Trophoblast cell (in vitro differentiated cells and primary cell): ENCODE measurements at regions not wholly inside any gene's neighbourhood (a gene's known extent, or its start where the extent isn't known, plus 50 kb on each side); places are given as distances from the start of the nearest gene placed in this dataset.

Experiments
- DNase-seq, 2 donors: peaks; one replicate each; pipeline ENCODE4 v3.0.0-alpha.2; 2016
- H2AFZ ChIP-seq: 2 replicates; pipeline ENCODE4 v1.6.1; 2013; ENCODE audit warnings: low read length, moderate library complexity, mild to moderate bottlenecking; ENCODE audit not compliant: insufficient read depth, poor library complexity
- H2AK5ac ChIP-seq: 2 replicates; pipeline ENCODE4 v1.6.1; 2013; ENCODE audit warnings: mild to moderate bottlenecking, low read length
- H2BK120ac ChIP-seq: 2 replicates; pipeline ENCODE4 v1.6.1; 2013; ENCODE audit warnings: low read length, mild to moderate bottlenecking, moderate library complexity; ENCODE audit not compliant: insufficient read depth, poor library complexity
- H2BK12ac ChIP-seq: 2 replicates; pipeline ENCODE4 v1.6.1; 2013; ENCODE audit warnings: mild to moderate bottlenecking, low read length, moderate library complexity
- H2BK5ac ChIP-seq: 2 replicates; pipeline ENCODE4 v1.6.1; 2013; ENCODE audit warnings: low read length, low read depth, moderate library complexity, mild to moderate bottlenecking; ENCODE audit not compliant: poor library complexity
- H3K14ac ChIP-seq: 2 replicates; pipeline ENCODE4 v1.6.1; 2013; ENCODE audit warnings: mild to moderate bottlenecking, low read length
- H3K18ac ChIP-seq: 2 replicates; pipeline ENCODE4 v1.6.1; 2013; ENCODE audit warnings: mild to moderate bottlenecking, low read length
- H3K23ac ChIP-seq: 2 replicates; pipeline ENCODE4 v1.6.1; 2013; ENCODE audit warnings: low read length
- H3K27ac ChIP-seq: 2 replicates; pipeline ENCODE4 v1.5.1; 2013; ENCODE audit warnings: low read depth, mild to moderate bottlenecking, inconsistent platforms, low read length, moderate library complexity
- H3K27me3 ChIP-seq: 2 replicates; pipeline ENCODE4 v1.6.1; 2013; ENCODE audit warnings: inconsistent platforms, mild to moderate bottlenecking, low read length, moderate library complexity; ENCODE audit not compliant: insufficient read depth
- H3K36me3 ChIP-seq, 2 experiments: 1 replicate in 1 of 2; 2 replicates in 1 of 2; pipeline ENCODE4 v1.6.1; 2013; ENCODE audit warnings: low read length in 2 of 2, mild to moderate bottlenecking in 2 of 2, moderate library complexity in 1 of 2; ENCODE audit not compliant: insufficient read depth in 2 of 2, control insufficient read depth in 1 of 2
- H3K4ac ChIP-seq: 2 replicates; pipeline ENCODE4 v1.6.1; 2013; ENCODE audit warnings: low read depth, mild to moderate bottlenecking, low read length, moderate library complexity
- H3K4me1 ChIP-seq, 2 experiments: 1 replicate in 1 of 2; 2 replicates in 1 of 2; pipeline ENCODE4 v1.6.1; 2013; ENCODE audit warnings: low read length in 2 of 2, mild to moderate bottlenecking in 2 of 2, moderate library complexity in 1 of 2; ENCODE audit not compliant: insufficient read depth in 2 of 2, control insufficient read depth in 1 of 2
- H3K4me2 ChIP-seq: 2 replicates; pipeline ENCODE4 v1.6.1; 2013; ENCODE audit warnings: inconsistent platforms, mild to moderate bottlenecking, low read length, moderate library complexity
- H3K4me3 ChIP-seq: 2 replicates; pipeline ENCODE4 v1.5.1; 2013; ENCODE audit warnings: mild to moderate bottlenecking, low read depth, low read length, inconsistent platforms
- H3K79me1 ChIP-seq: one replicate; pipeline ENCODE4 v1.6.1; 2013; ENCODE audit warnings: low read length
- H3K79me2 ChIP-seq: 2 replicates; pipeline ENCODE4 v1.6.1; 2013; ENCODE audit warnings: low read length, mild to moderate bottlenecking; ENCODE audit not compliant: control insufficient read depth, insufficient read depth, poor library complexity
- H3K9ac ChIP-seq: 2 replicates; pipeline ENCODE4 v1.6.1; 2013; ENCODE audit warnings: mild to moderate bottlenecking, low read length
- H3K9me3 ChIP-seq: 2 replicates; pipeline ENCODE4 v1.6.1; 2013; ENCODE audit warnings: low read depth, mild to moderate bottlenecking, control low read depth, inconsistent platforms, low read length; ENCODE audit not compliant: insufficient read depth
- H4K12ac ChIP-seq: 2 replicates; pipeline ENCODE4 v1.6.1; 2013; ENCODE audit warnings: low read depth, mild to moderate bottlenecking, low read length, moderate library complexity
- H4K8ac ChIP-seq: 2 replicates; pipeline ENCODE4 v1.6.1; 2013; ENCODE audit warnings: low read depth, mild to moderate bottlenecking, low read length, moderate library complexity
- H4K91ac ChIP-seq: one replicate; pipeline ENCODE4 v1.6.1; 2013; ENCODE audit warnings: low read depth, mild to moderate bottlenecking, low read length, moderate library complexity
- WGBS: extraction: QIAGEN DNeasy Blood & Tissue Kit; methylation state at CpG from one replicate; pipeline ENCODE4 v1.1.7; 2013; ENCODE audit warnings: missing lambda C conversion rate; ENCODE audit not compliant: insufficient read length, insufficient coverage; ENCODE audit errors: extremely low coverage; 5-methylcytosine and 5-hydroxymethylcytosine counted together

DNA sequence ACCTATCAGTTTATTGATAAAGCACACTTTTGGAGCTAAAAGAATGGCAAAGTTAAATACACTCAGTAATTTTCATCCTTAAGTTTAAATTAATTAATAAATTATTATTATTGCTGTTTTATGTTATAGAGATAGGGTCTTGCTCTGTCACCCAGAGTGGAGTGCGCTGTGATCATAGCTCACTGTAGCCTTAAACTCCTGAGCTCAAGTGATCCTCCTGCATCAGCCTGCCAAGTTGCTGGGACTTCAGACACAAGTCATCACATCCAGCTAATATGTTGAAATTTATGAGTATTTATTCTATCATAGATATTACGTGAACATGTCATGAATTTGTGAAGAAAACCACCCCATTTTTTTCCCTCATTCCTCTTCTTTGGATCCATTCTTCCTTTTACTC is 64.2 kb downstream of the GJA1 start:
- Histone ChIP-seq H2BK12ac (no peak overlapping the region), H3K27ac (no peak overlapping the region), H2BK120ac (no peak overlapping the region), H3K79me1 (no peaks in the 10 kb centered on the region), H4K12ac (no peak overlapping the region), H2AK5ac (no peak overlapping the region), H3K18ac (no peak overlapping the region), H4K91ac (no peak overlapping the region), H2BK5ac (no peak overlapping the region), H4K8ac (no peak overlapping the region), H3K79me2 (no peaks in the 10 kb centered on the region), H3K27me3 (no peaks in the 10 kb centered on the region), H3K9me3 (no peaks in the 10 kb centered on the region), H3K36me3 (no peaks in the 10 kb centered on the region), H3K4me3 (no peak overlapping the region), H3K9ac (no peak overlapping the region), H3K4me1 (no peaks in the 10 kb centered on the region), H3K23ac (no peak overlapping the region), H3K4me2 (no peak overlapping the region), H3K14ac (no peak overlapping the region), H2AFZ (no peak overlapping the region), H3K4ac (no peak overlapping the region)
- DNase-seq: no peak
- WGBS: no CpG with 5 or more reads among the region's 2 CpGs

DNA sequence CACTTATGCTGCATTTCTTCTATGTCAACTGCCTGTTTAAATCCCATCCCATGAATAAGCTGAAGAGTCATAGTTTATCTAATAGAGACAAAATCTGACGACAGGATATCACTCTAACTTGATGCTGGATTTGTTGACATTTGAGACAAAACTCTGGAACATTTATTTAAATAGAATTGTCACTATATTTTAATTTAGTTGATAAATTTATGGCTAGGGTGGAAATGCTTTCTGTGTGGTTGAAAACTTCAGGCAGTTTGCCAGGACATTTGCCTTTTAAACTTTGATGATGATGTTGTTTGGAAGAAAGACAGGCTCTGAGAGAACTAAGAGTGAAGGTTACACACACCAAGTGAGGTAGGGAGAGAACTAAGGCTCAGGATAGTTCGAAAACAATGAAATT is 68.1 kb downstream of the GJA1 start:
- H2AK5ac ChIP-seq: no peak overlapping the region
- H3K27me3 ChIP-seq: no peaks in the 10 kb centered on the region
- no peak overlapping the region for H2BK12ac ChIP-seq
- no peak overlapping the region for H3K9ac ChIP-seq
- H3K4me3 ChIP-seq: no peak overlapping the region
- no CpG with 5 or more reads among the region's 2 CpGs for WGBS
- H3K79me1 ChIP-seq: no peaks in the 10 kb centered on the region
- DNase-seq: no peak
- H3K27ac ChIP-seq: no peak overlapping the region
- H3K14ac ChIP-seq: no peak overlapping the region
- no peak overlapping the region for H3K23ac ChIP-seq
- H2BK5ac ChIP-seq: no peak overlapping the region
- no peak overlapping the region for H3K4ac ChIP-seq
- H3K9me3 ChIP-seq: no peaks in the 10 kb centered on the region
- H3K36me3 ChIP-seq: no peaks in the 10 kb centered on the region
- no peak overlapping the region for H3K4me2 ChIP-seq
- no peak overlapping the region for H2BK120ac ChIP-seq
- no peak overlapping the region for H4K12ac ChIP-seq
- H3K79me2 ChIP-seq: no peaks in the 10 kb centered on the region
- H4K8ac ChIP-seq: no peak overlapping the region
- no peak overlapping the region for H4K91ac ChIP-seq
- no peak overlapping the region for H2AFZ ChIP-seq
- H3K18ac ChIP-seq: no peak overlapping the region
- H3K4me1 ChIP-seq: peaks cover 0 to 2% of the 10 kb centered on the region in 2 experiments

DNA sequence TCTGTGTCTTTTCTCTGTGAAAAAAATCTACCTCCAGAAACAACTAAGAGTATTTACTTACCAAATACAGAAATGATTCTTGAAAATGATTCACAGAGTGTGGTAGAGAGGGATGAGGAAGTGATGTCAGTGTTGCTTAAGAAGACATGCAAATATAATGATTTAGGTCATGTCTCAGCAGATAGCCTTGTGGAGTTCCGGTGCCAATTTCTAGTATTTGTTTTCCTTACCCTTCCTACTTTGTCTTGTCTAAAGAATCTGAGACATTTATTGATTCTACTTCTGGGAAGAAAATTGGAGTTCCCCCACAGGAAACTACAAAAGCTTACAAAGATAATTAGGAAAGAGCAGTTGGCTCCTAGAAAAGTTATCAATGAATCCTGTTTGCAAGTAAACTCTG is 68.8 kb downstream of the GJA1 start:
- H3K9ac ChIP-seq: no peak overlapping the region
- H3K36me3 ChIP-seq: no peaks in the 10 kb centered on the region
- no peak overlapping the region for H2BK12ac ChIP-seq
- H3K79me1 ChIP-seq: no peaks in the 10 kb centered on the region
- no CpG with 5 or more reads among the region's 1 CpG for WGBS
- no peak overlapping the region for H2AK5ac ChIP-seq
- H4K12ac ChIP-seq: no peak overlapping the region
- no peak overlapping the region for H2BK120ac ChIP-seq
- no peak overlapping the region for H3K27ac ChIP-seq
- H3K4ac ChIP-seq: no peak overlapping the region
- H3K14ac ChIP-seq: no peak overlapping the region
- H4K91ac ChIP-seq: no peak overlapping the region
- no peaks in the 10 kb centered on the region for H3K79me2 ChIP-seq
- no peaks in the 10 kb centered on the region for H3K27me3 ChIP-seq
- H4K8ac ChIP-seq: no peak overlapping the region
- H3K4me3 ChIP-seq: no peak overlapping the region
- H2BK5ac ChIP-seq: no peak overlapping the region
- H2AFZ ChIP-seq: no peak overlapping the region
- H3K4me2 ChIP-seq: no peak overlapping the region
- H3K9me3 ChIP-seq: no peaks in the 10 kb centered on the region
- H3K4me1 ChIP-seq: peaks cover 0 to 2% of the 10 kb centered on the region in 2 experiments
- H3K23ac ChIP-seq: no peak overlapping the region
- no peak for DNase-seq
- H3K18ac ChIP-seq: no peak overlapping the region

DNA sequence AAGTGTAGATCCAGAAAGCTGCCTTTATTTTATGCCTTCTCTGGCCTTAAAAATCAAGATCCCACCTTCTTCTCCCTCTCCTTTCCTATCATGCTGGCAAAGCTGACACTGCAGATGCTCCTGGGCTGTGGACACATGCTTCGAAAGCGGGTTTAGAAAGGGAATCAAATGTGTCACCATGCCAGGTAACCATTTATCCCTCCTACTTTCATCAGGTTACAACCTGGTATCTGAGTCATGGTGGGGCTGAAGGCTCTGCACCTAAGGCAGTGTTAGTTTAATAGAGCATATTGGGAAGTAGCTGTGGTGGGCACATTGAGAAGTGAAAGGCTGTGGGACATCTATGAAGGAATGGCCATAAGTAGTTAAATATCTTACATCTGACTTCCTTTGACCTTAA is 69.8 kb downstream of the GJA1 start:
- Histone ChIP-seq H3K4me1 (peaks cover 0 to 2% of the 10 kb centered on the region in 2 experiments), H3K79me2 (no peaks in the 10 kb centered on the region), H2BK120ac (no peak overlapping the region), H3K27me3 (no peaks in the 10 kb centered on the region), H3K4me2 (no peak overlapping the region), H3K4ac (no peak overlapping the region), H4K12ac (no peak overlapping the region), H4K8ac (no peak overlapping the region), H4K91ac (no peak overlapping the region), H2AK5ac (no peak overlapping the region), H3K79me1 (no peaks in the 10 kb centered on the region), H3K4me3 (no peak overlapping the region), H2BK5ac (no peak overlapping the region), H3K23ac (no peak overlapping the region), H3K27ac (no peak overlapping the region), H3K18ac (no peak overlapping the region), H3K9ac (no peak overlapping the region), H3K36me3 (no peaks in the 10 kb centered on the region), H2BK12ac (no peak overlapping the region), H2AFZ (no peak overlapping the region), H3K9me3 (no peaks in the 10 kb centered on the region), H3K14ac (no peak overlapping the region)
- DNase-seq: no peak
- WGBS: no CpG with 5 or more reads among the region's 2 CpGs
